Mucosa of descending colon (tissue), 3 donors: ENCODE measurements at regions not wholly inside any gene's neighbourhood (a gene's known extent, or its start where the extent isn't known, plus 50 kb on each side); places are given as distances from the start of the nearest gene placed in this dataset.

Source experiments
- ATAC-seq: fragments of 200-7000 bp; cut with Tn5 transposase; one replicate; pipeline ENCODE4 v1.9.1; 2020; ENCODE audit warnings: mild to moderate bottlenecking, moderate library complexity
- DNase-seq, 3 donors: peaks; one replicate each; pipeline ENCODE4 v3.0.0-alpha.2; 2020
- H3K36me3 ChIP-seq: fragments of 200-600 bp; one replicate; pipeline ENCODE4 v1.8.0; 2021; ENCODE audit warnings: low read depth, mild to moderate bottlenecking
- H3K4me1 ChIP-seq: fragments of 200-600 bp; one replicate; pipeline ENCODE4 v1.8.0; 2021; ENCODE audit warnings: low read depth, mild to moderate bottlenecking
- H3K4me3 ChIP-seq: fragments of 200-600 bp; one replicate; pipeline ENCODE4 v1.8.0; 2021; ENCODE audit warnings: mild to moderate bottlenecking
- H3K9me3 ChIP-seq: fragments of 200-600 bp; one replicate; pipeline ENCODE4 v1.8.0; 2021; ENCODE audit warnings: mild to moderate bottlenecking
- intact Hi-C, 2 donors: fragments of 100-400 bp; cut with DNase I in 1 of 2; cut with micrococcal nuclease in 1 of 2; formaldehyde crosslinking; loops; one replicate each; pipeline versions ENCODE4 v1.11.0 to v1.11.1; 2022; cut with DNase I, micrococcal nuclease
- TF ChIP-seq, protein P1 (sequence below): fragments of 200-600 bp; IDR thresholded peaks from one replicate; pipeline ENCODE4 v1.8.0; 2022; ENCODE audit warnings: antibody characterized with exemption, mild to moderate bottlenecking
- donor health status: DM: no; HTN: no; CAD: no; lungs with moderate emphysema.
- donor health status: DM: no; HTN: no; CAD: no.
- donor health status: DM: no; HTN: yes; CAD: no.

DNA sequence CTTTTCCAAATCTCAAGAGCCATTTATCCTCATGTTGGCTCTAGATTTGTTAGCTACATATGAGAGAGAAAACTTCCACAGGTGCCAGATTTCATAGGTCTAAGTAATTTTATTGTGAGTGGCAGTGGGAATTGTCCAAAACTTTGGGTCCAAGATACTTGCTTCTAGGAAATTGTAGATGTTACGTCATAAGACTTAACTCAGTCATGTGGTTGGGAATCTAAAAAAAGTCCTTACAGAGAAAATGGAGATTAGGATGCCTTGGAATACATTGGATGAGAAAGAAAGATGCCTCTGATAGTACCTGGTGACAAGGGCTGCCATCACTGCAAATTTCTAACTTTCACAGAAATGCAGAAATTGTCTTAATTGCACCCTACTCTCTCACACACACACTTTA lies 506.5 kb downstream of the C4orf33 start:
- Histone ChIP-seq H3K9me3 (no peaks in the 10 kb centered on the region), H3K36me3 (no peaks in the 10 kb centered on the region), H3K4me3 (no peak overlapping the region), H3K4me1 (no peaks in the 10 kb centered on the region)
- ATAC-seq (no peak), DNase-seq (no peak)
- TF ChIP-seq, protein P1, sequence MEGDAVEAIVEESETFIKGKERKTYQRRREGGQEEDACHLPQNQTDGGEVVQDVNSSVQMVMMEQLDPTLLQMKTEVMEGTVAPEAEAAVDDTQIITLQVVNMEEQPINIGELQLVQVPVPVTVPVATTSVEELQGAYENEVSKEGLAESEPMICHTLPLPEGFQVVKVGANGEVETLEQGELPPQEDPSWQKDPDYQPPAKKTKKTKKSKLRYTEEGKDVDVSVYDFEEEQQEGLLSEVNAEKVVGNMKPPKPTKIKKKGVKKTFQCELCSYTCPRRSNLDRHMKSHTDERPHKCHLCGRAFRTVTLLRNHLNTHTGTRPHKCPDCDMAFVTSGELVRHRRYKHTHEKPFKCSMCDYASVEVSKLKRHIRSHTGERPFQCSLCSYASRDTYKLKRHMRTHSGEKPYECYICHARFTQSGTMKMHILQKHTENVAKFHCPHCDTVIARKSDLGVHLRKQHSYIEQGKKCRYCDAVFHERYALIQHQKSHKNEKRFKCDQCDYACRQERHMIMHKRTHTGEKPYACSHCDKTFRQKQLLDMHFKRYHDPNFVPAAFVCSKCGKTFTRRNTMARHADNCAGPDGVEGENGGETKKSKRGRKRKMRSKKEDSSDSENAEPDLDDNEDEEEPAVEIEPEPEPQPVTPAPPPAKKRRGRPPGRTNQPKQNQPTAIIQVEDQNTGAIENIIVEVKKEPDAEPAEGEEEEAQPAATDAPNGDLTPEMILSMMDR = no peak
- intact Hi-C loops = no loop called here

DNA sequence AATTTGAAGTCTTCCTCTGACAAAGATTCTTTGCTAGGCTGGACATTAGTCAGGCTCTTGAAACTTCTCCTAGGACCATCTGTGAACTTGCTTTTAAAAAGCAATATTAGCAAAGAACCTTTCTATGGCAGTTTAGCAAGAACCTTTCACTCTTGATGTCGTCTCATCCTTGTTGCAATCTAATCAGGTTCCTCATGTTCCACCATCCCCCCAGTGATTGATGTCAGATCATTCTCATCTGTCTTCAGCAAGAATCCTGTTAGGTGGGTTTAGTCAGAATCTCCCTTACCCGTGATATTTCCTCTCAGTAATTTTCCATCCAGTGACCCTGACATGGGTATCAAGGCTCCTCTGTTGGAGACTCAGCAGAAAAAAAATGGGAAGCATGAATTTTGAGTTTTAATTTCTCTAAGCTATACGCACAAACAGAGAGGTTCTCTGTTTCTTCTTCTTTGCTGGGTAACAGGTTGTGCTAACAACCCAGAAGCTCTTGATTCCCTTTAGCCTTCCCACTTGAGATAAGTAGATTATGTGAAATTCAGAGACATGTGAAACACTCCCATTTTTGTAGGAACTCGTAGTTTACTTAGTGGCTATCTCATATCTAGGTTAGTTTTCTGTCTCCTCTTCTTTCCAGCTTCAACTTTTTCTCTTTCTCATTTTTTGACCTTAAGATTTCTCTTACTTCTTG lies 507.4 kb downstream of the C4orf33 start:
- ATAC-seq (no peak), DNase-seq (no peak)
- no peak overlapping the region for H3K4me3 ChIP-seq
- H3K36me3 ChIP-seq = no peaks in the 10 kb centered on the region
- no peaks in the 10 kb centered on the region for H3K9me3 ChIP-seq
- TF ChIP-seq, protein P1 = no peak
- H3K4me1 ChIP-seq = no peaks in the 10 kb centered on the region
- intact Hi-C loops = no loop called here

DNA sequence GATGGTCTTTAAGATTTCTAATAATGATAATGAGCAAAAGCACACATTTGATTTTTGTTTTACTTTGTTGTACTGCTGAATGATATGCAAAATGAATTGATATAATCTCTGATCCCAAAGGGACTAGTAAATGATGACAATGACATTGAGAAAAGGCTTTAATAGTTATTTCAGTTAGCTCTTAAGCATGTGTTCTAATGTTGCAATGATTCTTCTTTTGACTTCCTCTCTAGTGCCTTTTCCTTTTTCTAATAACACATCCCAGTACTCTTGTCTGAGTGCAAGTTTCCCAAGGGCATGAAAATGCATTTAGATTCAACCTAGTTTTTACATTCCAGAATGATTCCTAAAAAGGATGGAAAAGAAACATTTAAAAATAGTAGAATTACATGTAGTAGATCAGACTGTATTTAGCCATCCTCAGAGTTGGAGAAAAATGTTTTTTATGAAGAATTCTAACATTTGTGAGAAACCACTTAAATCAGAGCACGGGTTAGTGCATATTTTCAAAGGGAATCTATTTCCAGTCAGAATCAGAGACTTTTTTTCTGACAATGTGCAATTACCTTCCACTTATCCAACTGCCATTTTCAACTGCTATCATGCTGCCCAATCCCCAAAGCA lies 508.8 kb downstream of the C4orf33 start:
- intact Hi-C loops = no loop called here
- Histone ChIP-seq H3K36me3 (no peaks in the 10 kb centered on the region), H3K9me3 (no peaks in the 10 kb centered on the region), H3K4me3 (no peak overlapping the region), H3K4me1 (no peaks in the 10 kb centered on the region)
- DNase-seq = no peak
- ATAC-seq = no peak
- TF ChIP-seq, protein P1 = no peak

DNA sequence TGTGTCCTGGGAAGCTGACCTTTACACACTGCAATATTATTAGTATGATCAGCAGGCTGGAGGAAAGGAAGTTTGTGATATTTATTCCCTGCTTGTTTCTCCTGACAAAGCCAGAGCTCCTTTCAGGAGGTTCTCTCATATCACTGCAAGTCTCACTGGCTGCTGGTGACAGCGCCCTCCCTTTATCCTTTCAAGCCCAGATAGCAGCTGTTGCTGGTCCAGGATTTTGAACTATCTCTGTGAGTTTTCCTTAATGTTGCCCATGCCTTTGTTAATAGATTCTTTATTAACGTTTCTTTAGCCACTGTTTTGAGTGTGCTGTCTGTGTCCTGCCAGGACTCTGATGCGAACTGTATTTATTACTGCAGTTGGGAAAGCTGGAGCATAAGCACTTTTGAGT lies 518.7 kb downstream of the C4orf33 start:
- DNase-seq (no peak), ATAC-seq (no peak)
- TF ChIP-seq, protein P1 = no peak
- intact Hi-C loops = no loop called here
- no peaks in the 10 kb centered on the region for H3K36me3 ChIP-seq
- no peaks in the 10 kb centered on the region for H3K4me1 ChIP-seq
- H3K4me3 ChIP-seq = no peak overlapping the region
- no peaks in the 10 kb centered on the region for H3K9me3 ChIP-seq

DNA sequence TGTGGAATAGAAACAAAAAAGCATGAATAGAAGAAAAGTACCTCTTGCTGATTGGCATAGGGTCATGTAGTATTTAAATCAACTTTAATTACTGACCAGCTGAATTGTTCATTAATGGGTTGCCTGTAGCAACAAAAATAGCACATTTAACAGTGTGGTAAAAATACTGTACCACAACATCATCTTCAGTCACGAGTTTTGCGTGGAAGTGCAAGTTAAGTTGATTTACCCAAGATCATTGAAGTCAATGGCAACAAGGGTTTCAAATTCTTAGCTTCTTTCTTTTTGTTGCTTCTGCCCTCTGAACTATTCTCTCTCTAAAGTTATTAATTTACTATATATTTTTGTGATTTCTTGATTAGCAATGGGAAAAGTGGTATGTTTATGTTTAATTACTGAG lies 526.6 kb downstream of the C4orf33 start:
- Histone ChIP-seq H3K36me3 (no peaks in the 10 kb centered on the region), H3K4me3 (no peak overlapping the region), H3K4me1 (no peaks in the 10 kb centered on the region), H3K9me3 (no peaks in the 10 kb centered on the region)
- DNase-seq = no peak
- TF ChIP-seq, protein P1 = no peak
- no peak for ATAC-seq
- intact Hi-C loops = no loop called here
